ENCODE measurements at regions not wholly inside any gene's neighbourhood (a gene's known extent, or its start where the extent isn't known, plus 50 kb on each side); places are given as distances from the start of the nearest gene placed in this dataset.

DNA sequence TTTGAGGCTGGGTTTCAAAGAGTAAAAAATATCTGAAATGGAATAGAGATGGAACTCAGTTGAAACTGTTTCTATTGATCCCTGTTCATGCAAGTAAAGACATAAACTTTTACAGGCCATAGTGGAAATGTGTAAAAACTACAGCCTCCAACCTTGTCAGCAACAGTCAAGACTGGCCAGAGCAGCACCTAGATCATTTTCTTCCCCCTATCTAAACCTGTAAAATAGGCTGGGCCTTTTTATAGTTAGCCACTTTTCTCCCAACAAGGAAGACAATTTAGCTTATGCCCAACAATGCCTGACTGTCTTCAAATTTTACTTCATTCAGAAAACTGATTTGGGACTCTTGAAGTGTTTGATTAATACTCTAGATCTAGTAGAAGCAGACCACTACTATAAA lies 91.5 kb upstream of the CMC1 start:
- H3K4me3 ChIP-seq (ENCODE audit: low read length) = no peak overlapping the region
- no peak overlapping the region for H3K27ac ChIP-seq (ENCODE audit: low read depth, low read length)
- H3K36me3 ChIP-seq (ENCODE audit: control insufficient read depth, low read length) = no peaks in the 10 kb centered on the region
- H3K9me2 ChIP-seq (replicated peaks; ENCODE audit: control insufficient read depth, low read length) = no peaks in the 10 kb centered on the region
- TF ChIP-seq, protein P1, sequence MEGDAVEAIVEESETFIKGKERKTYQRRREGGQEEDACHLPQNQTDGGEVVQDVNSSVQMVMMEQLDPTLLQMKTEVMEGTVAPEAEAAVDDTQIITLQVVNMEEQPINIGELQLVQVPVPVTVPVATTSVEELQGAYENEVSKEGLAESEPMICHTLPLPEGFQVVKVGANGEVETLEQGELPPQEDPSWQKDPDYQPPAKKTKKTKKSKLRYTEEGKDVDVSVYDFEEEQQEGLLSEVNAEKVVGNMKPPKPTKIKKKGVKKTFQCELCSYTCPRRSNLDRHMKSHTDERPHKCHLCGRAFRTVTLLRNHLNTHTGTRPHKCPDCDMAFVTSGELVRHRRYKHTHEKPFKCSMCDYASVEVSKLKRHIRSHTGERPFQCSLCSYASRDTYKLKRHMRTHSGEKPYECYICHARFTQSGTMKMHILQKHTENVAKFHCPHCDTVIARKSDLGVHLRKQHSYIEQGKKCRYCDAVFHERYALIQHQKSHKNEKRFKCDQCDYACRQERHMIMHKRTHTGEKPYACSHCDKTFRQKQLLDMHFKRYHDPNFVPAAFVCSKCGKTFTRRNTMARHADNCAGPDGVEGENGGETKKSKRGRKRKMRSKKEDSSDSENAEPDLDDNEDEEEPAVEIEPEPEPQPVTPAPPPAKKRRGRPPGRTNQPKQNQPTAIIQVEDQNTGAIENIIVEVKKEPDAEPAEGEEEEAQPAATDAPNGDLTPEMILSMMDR (IDR thresholded peaks at IDR 0.05; ENCODE audit: low read depth, low read length, poor library complexity, severe bottlenecking) = no peak
- TF ChIP-seq EZH2phosphoT487 (IDR thresholded peaks at IDR 0.05; ENCODE audit: borderline replicate concordance, low read length) = no peak
- H3K4me2 ChIP-seq (ENCODE audit: low read length) = no peak overlapping the region
- no peaks in the 10 kb centered on the region for H3F3A ChIP-seq (ENCODE audit: control insufficient read depth, insufficient read depth)
- no peaks in the 10 kb centered on the region for H3K27me3 ChIP-seq (ENCODE audit: control insufficient read depth, low read length)
- H3K79me2 ChIP-seq (ENCODE audit: control insufficient read depth, low read length) = no peaks in the 10 kb centered on the region
- H4K20me1 ChIP-seq (ENCODE audit: control insufficient read depth, insufficient read depth, low read depth, low read length) = no peaks in the 10 kb centered on the region
- H3K9me3 ChIP-seq (ENCODE audit: control insufficient read depth, insufficient read depth, low read length) = no peaks in the 10 kb centered on the region
- H3K4me1 ChIP-seq (ENCODE audit: control insufficient read depth, low read length) = no peaks in the 10 kb centered on the region

DNA sequence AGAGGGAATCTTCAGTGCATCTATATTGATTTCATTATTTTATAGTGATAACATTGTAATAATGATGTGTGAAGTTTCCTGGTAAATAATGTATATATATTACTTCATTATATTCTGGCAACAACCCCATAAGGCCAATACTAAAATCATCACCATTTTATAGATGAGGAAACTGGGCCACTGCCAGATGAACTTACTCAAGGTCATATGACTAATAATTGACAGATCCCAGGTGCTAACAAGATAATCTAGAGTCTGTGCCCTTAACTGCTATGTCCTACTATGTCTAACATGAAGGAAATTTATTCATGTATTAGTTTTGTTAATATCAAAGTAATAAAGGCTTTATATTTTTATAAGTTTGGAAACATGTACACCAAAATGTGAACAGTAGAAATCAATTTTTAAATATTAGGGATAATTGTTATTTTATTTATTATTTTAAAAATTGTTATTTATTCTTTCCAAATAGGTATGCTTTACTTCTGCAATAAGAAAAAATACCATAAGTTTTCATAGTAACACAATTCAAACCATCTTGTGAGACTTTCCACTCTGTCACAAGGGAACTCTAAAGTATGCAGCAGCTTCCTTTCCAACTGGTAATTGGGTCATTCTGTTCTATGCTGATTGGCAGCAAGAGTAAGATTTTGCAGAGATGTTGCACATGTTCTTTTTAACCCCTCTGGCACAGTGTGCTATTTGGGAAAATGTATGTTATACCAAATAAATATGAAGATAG lies 90.8 kb upstream of the CMC1 start:
- Histone ChIP-seq H3K79me2 (ENCODE audit: control insufficient read depth, low read length) (no peaks in the 10 kb centered on the region), H3K9me3 (ENCODE audit: control insufficient read depth, insufficient read depth, low read length) (no peaks in the 10 kb centered on the region), H3K4me1 (ENCODE audit: control insufficient read depth, low read length) (no peaks in the 10 kb centered on the region), H3K4me3 (ENCODE audit: low read length) (no peak overlapping the region), H3K27ac (ENCODE audit: low read depth, low read length) (no peak overlapping the region), H3K36me3 (ENCODE audit: control insufficient read depth, low read length) (no peaks in the 10 kb centered on the region), H3K4me2 (ENCODE audit: low read length) (no peak overlapping the region), H4K20me1 (ENCODE audit: control insufficient read depth, insufficient read depth, low read depth, low read length) (no peaks in the 10 kb centered on the region), H3K9me2 (replicated peaks; ENCODE audit: control insufficient read depth, low read length) (no peaks in the 10 kb centered on the region), H3F3A (ENCODE audit: control insufficient read depth, insufficient read depth) (no peaks in the 10 kb centered on the region), H3K27me3 (ENCODE audit: control insufficient read depth, low read length) (no peaks in the 10 kb centered on the region)
- no peak for TF ChIP-seq EZH2phosphoT487 (IDR thresholded peaks at IDR 0.05; ENCODE audit: borderline replicate concordance, low read length)
- TF ChIP-seq, protein P1 (IDR thresholded peaks at IDR 0.05; ENCODE audit: low read depth, low read length, poor library complexity, severe bottlenecking) = no peak

DNA sequence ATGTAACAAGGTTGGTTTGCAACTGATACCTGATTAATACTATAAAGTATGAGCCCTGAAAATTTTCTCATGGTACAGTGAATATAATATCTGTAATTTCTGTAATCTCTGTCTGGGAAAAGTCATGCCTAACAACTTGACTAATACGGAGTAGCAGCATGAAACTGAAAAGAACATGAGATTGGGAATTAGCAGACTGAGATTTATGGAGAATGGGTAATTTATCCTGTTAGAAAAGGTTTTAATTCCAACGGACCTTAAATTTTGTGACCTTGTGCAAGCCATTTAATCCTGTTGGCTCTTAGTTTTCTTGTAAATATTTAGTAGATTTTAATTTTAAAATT lies 90.2 kb upstream of the CMC1 start:
- Histone ChIP-seq H3K9me2 (replicated peaks; ENCODE audit: control insufficient read depth, low read length) (no peaks in the 10 kb centered on the region), H3K4me1 (ENCODE audit: control insufficient read depth, low read length) (no peaks in the 10 kb centered on the region), H3K27ac (ENCODE audit: low read depth, low read length) (no peak overlapping the region), H3K4me2 (ENCODE audit: low read length) (no peak overlapping the region), H3K36me3 (ENCODE audit: control insufficient read depth, low read length) (no peaks in the 10 kb centered on the region), H3K79me2 (ENCODE audit: control insufficient read depth, low read length) (no peaks in the 10 kb centered on the region), H3K9me3 (ENCODE audit: control insufficient read depth, insufficient read depth, low read length) (no peaks in the 10 kb centered on the region), H3K27me3 (ENCODE audit: control insufficient read depth, low read length) (no peaks in the 10 kb centered on the region), H3K4me3 (ENCODE audit: low read length) (no peak overlapping the region), H3F3A (ENCODE audit: control insufficient read depth, insufficient read depth) (no peaks in the 10 kb centered on the region), H4K20me1 (ENCODE audit: control insufficient read depth, insufficient read depth, low read depth, low read length) (no peaks in the 10 kb centered on the region)
- TF ChIP-seq, protein P1 (IDR thresholded peaks at IDR 0.05; ENCODE audit: low read depth, low read length, poor library complexity, severe bottlenecking) = no peak
- no peak for TF ChIP-seq EZH2phosphoT487 (IDR thresholded peaks at IDR 0.05; ENCODE audit: borderline replicate concordance, low read length)

All from DOHH2 (cell line).